Kidney glomerular epithelial cell (primary cell): ENCODE measurements at regions not wholly inside any gene's neighbourhood (a gene's known extent, or its start where the extent isn't known, plus 50 kb on each side); places are given as distances from the start of the nearest gene placed in this dataset.

ENCODE experiments used
- DNase-seq: peaks from one replicate; lab custom pipeline; 2025; lab: John Stamatoyannopoulos, UW

- DNase-seq = no peak
Measured at GRCh38 chr11:13221722-13222121, 55.9 kb upstream of the BMAL1 start.

- DNase-seq = peak; percentile 98
Measured at GRCh38 chr11:13222285-13222684, 55.3 kb upstream of the BMAL1 start.

- no peak for DNase-seq
Measured at GRCh38 chr11:13223112-13223511, 54.5 kb upstream of the BMAL1 start.

- no peak for DNase-seq
Measured at GRCh38 chr11:13224324-13224723, 53.3 kb upstream of the BMAL1 start.

- DNase-seq = peak; percentile 30
Measured at GRCh38 chr11:13225038-13226001, 52.3 kb upstream of the BMAL1 start.

GRCh38 chr11:13227676-13228255 lies 49.8 kb upstream of the BMAL1 start:
- DNase-seq = no peak
